Activated gamma-delta T cell treated with Interleukin-2 at 50 U/mL for 16 hours (primary cell): ENCODE measurements at regions not wholly inside any gene's neighbourhood (a gene's known extent, or its start where the extent isn't known, plus 50 kb on each side); places are given as distances from the start of the nearest gene placed in this dataset.
"Not testable (repeated sequence)": the region's sequence is repeated elsewhere in the genome, so short reads cannot be mapped to it uniquely, and the experiment has no call there.

Experiments
- DNase-seq: peaks from one replicate; pipeline ENCODE4 v3.0.0-alpha.2; 2020

DNA sequence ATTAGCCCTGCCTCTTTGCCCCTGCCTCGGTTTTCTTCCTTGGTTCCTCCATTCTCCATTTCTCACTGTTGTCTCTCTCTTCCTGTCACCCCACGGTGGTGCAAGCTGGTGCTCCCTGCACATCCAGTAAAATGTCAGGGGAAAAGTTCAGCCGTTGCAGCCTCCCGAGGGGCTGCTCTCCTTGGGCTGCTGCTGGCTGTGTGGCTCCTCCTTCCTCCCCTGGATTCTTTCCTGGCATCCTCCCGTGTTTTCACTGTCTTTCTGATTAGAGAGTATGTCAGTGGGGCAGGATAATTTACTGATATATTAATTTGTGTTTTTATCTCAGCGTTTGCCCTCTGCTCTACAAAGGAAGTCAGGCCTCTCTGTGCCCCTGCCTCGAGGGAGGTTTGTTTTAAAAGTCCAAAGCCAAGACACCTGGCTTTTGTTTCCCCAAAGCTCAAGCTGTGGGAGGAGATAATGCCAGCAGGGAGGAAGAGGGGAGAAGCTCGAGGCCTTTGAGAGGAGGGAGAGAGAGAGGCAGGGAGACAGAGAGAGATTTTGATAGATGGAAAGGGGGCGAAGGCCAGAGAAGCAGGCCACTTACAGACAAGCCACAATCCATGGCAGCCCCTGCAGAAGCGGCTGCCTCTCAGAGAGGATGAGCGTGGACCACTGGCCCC, 150.3 kb upstream of the NR2F2 start:
- no peak for DNase-seq

DNA sequence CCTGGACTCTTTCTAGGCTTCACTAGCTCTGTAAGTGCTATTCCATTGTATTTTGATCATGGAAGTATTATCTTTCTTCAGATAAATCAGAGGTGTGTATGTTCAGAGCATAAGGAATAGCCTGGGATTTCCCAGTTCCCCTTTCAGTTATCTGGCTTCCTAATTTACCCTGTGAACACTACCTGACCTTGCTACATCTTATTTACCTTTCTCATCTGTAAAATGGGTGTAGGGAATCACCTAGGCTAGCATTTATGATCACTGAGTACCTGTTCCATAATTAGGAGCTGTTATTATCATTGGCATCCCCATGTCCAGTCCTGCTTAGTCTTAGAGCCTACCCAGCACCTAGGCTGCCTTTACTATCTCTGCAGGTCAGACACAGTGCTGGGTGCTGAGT, 149.3 kb upstream of the NR2F2 start:
- DNase-seq: no peak

DNA sequence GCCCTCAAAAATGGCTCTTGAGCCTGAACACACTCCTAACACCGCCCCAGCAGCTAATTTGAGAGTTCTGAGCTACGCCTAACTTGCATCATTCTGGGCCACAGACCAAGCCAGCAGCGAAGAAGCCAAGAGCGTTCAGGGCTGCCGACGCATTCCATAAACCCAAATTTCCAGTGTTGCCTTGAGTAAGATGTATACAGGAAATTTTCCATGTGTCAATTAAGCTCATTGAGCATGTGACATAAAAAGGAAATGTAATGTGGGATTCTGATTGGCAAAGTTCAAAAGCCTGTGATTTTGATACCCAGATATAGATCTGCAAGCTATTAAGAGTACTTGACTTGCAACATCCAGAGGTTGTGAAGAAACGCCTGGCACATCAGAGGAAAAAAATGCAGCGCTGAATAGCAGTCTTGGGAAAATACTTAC, 148.6 kb upstream of the NR2F2 start:
- DNase-seq: no peak

DNA sequence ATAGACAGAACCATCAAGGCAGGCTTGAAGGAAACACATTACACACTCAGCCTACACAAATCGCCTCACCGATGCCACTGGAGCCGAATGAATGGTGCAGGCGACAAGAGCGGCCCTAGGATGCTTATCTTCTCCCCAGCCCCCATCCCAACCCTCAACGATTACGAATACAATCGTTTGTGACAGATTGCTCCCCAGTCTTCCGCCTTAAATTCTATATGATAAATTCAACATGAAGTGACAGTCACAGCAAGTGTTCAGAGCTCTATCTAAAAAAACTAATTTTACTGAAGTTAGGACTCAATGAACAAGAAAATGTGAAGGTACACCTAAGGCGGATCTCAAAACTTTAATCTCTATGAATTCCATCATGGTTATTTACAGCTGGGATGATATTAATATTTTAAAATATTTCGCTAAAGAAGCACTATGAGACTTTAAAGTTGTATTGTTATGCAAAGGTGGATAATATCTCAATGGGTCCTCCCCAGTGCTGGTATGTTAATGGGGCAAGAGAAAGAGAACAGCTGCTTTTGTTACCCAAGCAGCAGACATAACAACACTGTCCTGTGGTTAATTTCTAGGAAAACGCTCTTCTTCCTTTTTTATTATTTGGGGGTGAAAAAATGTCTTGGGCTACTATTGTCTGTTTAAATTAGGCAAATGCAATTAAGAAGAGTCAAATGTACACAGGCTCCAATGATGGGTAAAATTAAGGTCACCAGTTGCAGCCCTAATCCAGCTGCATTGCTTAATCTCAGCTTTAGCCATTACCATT, 147.6 kb upstream of the NR2F2 start:
- no peak for DNase-seq

DNA sequence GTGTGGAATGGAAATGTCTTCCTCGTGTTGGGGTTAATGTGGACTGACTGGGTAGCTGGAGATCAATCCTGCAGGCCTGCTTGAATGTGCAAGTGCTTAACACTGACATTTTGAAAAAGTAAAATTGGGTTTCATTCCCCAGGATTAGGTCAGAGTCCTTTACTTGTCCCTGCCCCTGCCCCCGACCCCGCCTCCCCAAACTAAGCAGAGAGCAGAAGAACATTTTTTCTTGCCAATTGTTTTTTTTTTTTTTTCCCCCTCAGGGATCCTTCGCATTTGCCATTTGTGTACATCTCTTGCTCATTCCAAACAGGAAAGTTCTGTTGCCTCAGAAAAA, 147.0 kb upstream of the NR2F2 start:
- no peak for DNase-seq

DNA sequence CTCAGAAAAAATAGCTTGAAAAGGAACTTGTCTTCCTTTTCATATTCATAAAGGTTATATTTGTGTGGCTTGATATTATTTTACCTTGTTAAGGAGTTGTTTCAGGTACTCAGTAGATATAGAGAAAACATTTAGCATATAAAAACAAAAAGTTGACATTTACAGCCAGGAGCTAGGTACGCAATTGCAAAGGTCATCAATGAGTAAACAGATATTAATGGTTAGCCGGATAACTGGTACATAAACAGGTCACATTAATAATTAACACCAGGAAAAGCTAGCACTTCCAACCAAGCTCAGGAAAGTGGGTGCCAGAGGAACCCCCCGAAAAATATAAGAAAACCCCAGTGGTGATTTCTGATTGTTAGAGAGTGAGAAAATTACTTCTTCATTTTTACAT, 146.6 kb upstream of the NR2F2 start:
- no peak for DNase-seq

DNA sequence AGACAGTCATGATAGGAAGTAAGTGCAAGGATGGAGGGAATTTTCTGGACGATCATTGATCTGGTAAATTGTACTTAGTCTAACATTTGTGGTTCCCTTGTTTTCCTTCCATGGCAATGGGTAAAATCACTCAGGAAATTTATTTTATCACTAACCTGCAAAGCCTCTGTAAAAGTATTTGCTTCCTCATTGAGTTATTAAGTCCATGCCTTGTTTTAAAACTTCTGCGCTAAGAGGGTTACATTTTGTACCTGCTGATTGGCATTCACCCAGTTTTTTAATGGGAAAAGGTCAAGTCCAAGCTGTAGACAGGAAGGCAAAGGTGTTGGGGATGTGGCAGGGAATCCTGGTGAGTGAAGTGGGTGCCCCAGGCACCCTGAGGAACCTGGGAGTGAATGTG, 146.2 kb upstream of the NR2F2 start:
- no peak for DNase-seq

DNA sequence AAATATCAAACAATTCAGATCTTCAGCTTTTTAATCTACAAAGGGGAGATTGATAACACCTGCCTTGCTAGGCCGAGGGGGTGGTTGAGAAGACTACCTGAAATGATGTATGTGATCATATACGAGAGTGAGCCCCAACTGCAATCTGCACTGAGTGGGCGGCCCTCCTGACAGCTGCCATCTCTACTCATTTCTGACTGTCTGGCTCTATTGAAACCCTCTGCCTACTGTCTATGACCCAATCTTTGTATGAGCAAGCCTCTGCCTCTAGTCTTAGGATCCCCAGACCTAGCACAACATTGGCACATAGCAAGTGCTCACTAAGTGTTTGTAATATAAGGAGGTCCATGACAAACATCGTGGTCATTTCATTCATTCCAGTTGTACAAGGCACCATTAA, 144.4 kb upstream of the NR2F2 start:
- DNase-seq: no peak

DNA sequence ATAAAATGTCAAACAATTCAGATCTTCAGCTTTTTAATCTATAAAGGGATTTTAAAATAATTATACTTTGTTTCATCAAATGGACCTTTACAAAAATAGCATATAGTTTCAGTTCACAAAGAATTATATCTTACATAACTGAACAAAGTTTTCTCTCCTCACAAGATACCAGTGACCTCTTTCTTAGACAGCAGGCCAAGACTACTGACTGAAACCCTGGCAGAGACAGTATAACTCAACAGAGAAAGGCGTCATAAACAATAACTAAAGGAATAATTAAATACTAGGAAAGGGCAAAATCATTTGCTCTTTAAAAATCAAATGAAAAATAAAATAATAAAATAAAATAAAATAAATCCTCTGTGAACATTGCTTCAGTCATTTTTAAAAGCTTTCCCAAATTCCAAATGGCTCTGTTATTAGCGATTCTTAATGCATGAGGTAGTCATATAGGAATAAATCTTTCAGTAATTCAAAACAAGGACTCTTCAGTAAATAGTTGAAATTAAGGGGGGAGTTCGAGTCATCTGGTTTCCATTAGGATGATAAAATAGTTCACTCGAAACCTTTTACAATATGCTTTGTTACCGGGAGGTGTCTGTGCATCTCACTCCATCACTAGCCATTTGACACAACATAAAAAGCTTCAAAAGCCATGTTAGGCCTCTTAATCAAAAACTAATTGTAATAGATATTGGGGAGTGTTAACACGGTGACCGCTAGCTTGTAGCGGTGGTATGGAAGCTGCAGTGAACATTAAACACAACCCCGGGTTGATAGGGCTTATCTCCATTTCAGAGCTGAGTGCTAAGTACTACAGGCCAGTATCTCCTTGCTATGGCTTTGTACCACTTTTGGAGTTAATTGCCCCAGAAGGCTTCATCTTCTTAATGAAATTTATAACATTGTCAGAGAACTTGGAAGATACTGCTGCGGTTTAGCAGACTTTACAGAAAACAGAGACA, 142.9 kb upstream of the NR2F2 start:
- DNase-seq: no peak

DNA sequence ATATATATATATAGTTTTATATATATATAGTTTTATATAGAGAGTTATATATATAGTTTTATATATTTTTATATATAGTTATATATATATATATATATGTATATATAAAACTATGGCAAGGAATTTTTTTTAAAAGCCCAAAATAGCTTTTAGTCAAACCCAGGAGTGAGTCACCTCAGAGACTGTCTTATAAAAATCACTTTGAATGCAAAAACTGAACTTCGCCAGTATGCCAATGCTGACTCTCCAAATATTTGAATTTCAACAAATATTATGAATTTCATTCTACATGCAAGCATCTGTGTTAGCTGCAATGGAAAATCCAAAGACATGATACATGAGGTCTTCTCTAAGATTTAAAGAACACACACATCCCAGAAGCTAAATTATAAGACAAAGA, 132.8 kb upstream of the NR2F2 start:
- no peak for DNase-seq

DNA sequence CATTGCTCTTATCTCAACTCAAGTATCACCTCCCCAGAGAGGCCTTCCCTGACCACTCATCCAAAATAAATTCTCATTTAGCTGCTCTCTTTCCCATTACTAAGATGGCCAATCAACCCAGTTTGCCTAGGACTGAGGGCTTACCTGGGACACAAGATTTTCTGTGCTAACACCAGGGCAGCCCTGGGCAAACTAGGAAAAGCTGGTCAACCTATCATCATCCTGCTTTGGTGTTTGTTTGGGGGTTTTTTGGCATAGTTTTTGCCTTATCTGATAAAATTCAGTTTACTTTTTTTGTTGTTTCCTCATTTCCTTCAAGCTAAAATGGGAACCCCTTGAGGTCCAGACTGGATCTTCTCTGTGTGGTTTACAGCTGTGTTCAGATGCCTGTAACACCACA, 131.4 kb upstream of the NR2F2 start:
- DNase-seq: no peak

DNA sequence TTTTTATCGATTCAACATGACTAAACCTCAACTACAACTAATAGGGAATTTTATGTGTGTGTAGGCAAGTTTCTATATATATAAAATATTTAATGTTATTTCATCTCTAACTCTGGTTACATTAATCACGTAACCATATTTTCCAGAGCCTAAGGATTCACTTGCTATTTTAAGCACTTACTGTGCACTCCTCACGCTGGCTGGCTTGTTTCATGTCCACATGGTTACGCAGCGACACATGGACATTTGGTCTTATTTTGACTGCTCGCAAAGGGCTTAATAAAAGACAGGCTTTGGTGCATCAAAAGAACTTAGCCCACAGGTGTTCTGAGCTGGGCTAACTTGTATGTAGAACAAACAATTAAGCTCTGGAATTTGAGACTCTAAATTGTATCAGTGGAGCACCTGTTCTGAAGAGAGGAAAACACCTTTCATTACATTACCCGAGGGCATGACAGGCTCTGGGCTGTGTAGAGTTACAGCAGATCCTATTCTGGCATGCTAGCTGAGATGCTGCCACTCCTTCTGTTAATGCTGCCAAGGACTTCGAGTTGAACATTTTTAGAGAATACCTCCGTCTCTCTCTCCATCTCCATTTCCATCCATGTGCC, 130.0 kb upstream of the NR2F2 start:
- DNase-seq: no peak

DNA sequence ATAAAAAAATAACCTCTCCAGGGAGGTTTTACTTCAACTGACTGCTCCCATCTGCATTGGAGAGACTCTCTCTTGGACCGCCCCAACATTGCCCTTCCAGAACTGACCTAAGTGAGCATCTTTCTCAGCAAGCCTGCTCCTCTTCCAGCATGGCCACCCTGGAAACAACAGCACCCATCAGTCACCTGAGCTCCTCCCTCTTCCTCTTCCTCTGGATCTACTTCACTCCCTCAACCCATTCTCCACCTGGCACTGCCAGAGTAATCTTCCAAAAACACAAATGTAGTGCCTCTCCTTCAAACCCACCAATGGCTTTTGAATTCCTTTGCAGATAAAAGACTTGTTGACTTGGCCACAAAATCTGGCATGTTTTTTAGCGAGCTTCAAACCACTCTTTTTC, 128.8 kb upstream of the NR2F2 start:
- no peak for DNase-seq

DNA sequence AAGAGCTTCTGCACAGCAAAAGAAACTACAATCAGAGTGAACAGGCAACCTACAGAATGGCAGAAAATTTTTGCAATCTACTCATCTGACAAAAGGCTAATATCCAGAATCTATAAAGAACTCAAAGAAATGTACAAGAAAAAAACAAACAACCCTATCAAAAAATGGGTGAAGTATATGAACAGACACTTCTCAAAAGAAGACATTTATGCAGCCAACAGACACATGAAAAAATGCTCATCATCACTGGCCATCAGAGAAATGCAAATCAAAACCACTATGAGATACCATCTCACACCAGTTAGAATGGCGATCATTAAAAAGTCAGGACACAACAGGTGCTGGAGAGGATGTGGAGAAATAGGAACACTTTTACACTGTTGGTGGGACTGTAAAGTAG, 124.9 kb upstream of the NR2F2 start:
- not testable (repeated sequence) for DNase-seq

DNA sequence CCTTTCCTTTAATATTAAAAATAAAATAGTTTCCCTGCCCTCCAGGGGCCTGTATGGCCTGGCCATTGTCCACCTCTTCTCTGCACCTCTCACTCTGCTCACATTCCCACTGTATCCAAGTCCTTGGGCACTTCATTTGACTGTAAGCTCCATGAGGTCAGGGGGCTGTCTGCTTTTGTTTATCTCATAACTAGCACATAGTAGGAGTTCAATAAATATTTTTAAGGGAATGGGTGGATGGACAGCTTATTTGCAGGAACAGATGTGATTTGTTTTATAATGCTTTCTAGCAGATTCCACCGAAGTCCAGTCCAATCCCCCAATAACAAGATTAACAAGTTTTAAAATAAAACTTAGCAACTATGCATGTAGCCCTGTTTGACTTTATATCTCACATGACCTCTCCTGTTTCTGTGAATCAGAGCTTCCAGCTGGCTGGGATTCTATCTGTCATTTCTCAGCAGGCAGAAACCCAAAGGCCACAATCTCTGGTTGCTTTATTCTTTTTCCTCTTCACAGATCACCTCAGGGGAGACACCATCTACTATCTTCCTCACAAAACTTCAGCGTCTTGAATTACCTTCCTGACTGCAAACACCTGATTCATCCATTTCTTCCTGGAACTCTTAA, 123.0 kb upstream of the NR2F2 start:
- DNase-seq: no peak

DNA sequence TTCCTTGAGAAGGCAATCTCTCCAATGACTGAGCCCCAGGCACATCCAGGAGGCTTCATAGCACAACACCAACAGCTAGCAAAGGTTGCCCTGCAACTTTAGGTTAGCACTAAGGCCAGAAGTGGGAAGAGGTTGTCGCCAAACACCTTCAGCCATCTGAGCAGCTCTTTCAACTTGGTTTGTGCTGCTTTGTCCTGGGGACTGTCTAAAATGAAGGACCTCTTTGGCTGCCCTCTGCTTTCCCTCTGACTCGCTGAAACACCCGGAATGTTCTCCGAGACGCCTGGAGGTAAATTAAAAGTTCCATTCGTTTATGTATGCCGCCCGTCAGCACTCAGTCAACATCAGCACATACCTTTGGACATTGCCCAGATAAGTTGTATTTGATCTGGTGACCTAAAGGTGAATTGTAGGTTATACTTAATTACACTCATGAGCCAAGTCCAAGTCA, 121.2 kb upstream of the NR2F2 start:
- DNase-seq: no peak

DNA sequence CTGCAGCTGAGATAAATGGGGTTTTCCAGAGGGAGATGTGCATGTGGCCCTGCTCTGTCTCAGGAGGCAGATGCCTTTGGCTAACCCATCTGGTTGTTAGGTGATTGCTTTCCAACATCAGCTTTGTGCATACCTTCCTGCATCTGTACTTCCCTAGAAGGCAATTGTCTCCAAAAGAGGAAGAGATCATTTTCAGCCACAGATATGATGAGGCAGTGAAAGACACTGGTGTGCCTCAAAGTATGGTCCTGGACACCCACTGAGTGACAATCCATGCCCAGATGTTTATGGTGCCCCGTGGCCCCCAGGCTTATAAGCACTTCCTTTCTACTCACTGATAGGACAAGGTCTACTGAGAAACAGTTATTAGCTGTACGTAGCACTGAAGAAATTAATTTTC, 117.5 kb upstream of the NR2F2 start:
- no peak for DNase-seq

DNA sequence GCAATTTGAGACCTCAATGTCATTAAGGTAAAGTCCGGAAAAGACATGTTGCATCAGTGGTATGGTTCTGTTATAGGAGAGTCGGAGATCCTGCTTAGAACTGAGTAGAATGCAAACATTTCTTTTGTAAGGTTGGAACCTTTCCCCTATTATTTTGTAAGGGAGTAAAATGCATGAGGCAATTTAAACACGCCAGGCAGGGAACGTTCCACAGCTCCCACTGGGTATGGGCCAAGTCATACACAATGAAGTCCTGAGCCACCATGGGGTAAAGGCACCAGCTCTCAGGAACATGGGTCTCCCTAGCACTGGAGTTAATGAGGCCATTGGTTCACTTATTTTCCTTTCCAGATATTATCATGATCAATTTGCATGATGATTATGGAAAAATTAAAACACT, 116.6 kb upstream of the NR2F2 start:
- no peak for DNase-seq

DNA sequence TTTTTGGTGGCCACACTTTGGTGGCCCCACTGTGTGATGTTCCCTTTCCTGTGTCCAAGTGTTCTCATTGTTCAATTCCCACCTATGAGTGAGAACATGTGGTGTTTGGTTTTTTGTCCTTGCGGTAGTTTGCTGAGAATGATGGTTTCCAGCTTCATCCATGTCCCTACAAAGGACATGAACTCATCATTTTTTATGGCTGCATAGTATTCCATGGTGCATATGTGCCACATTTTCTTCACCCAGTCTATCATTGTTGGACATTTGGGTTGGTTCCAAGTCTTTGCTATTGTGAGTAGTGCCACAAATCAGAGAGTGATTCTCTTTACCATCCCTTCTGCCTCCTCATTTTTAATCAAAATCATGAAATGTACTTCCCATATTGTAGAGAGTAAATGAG, 114.0 kb upstream of the NR2F2 start:
- not testable (repeated sequence) for DNase-seq

DNA sequence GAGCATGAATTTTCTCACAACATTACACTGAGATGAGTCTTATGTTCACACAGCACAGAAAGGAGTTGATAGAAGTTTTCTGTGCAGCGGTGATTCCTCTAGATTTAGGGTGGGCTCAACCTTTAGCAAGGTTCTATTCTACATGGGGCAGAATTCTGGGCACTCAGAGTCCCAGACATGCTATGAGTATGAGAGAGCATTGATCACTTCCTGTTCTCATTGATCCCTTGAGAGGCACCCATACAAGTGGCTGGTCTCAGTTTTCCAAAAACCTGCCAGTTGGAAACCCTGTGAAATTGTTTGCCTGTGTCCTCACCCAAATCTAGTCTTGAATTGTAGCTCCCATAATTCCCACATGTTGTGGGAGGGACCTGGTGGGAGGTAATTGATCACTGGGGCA, 112.5 kb upstream of the NR2F2 start:
- DNase-seq: no peak

DNA sequence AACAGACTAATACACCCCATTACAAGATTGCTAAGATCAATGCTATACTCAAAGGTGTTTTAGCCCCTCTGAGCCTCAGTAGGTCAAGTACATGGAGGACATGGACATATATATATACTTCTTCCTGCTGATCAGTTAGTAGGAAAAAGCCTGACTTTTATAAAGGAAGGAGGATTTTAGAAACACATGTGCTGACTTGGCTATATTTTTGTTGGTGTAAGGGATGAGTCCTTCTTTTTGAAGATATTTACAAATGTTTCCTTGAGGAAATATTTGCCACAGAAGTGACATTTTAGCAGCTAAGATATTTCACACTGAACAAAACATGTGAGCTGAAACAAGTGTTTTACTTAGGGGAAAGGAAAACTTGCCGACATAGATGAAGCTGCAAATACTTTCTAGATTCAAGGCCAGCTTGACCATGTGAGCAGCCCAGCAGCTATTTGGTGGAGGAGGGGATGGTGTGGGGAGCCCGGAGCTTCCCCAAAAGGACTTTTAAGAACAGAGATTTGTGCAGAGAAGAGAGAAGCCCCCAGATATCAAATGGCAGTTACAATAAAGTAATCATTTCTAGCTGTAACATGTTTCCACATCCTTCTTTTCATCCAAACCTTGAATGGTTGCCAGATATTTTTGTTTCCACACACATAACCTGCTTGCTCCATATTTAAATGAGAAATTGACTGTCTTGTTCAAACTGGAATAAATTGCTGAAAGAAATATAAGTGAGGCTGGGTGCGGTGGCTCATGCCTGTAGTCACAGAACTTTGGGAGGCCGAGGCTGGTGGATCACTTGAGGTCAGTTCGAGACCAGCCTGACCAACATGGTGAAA, 111.7 kb upstream of the NR2F2 start:
- no peak for DNase-seq

DNA sequence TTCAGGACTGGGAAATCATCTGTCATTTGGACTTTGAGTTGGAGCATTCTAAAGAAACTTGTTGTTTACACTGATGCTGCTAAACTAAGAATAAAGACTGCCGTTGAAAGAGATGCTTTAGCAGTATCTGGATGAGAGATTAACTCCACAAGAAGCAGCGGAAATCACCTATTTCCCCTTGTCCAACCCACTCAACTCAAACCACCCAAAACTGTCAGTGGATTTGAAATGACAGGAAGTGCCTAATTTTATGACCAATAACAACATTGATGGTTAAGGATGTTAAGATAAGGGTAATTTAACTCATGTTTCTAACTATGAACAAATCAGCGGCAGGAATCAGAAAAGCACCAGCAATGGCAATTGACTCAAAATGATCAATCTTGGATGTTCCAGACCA, 110.8 kb upstream of the NR2F2 start:
- DNase-seq: no peak
